K562 (cell line): ENCODE measurements at regions not wholly inside any gene's neighbourhood (a gene's known extent, or its start where the extent isn't known, plus 50 kb on each side); places are given as distances from the start of the nearest gene placed in this dataset.

Experiments used
- ATAC-seq: fragments of 200-7000 bp; cut with Tn5 transposase; 3 replicates; pipeline ENCODE4 v1.9.1; 2020; ENCODE audit warnings: moderate library complexity
- BruUV-seq: library from RNA; stranded (reverse); fragments of 400-500 nt; replicated peaks from 2 replicates; lab custom pipeline; 2021; lab: Mats Ljungman, UMichigan
- CTCF ChIA-PET: fragments of 300-600 bp; formaldehyde crosslinking; extraction: SDS; loops from one replicate; lab custom pipeline; 2021; ENCODE audit warnings: low intra/inter-chr PET ratio; lab: Yijun Ruan, JAX
- POLR2A ChIA-PET: fragments of 300-600, 350-650 bp; sonication (Branson Sonifier 250); formaldehyde crosslinking; extraction: SDS; loops from one replicate; lab custom pipeline; 2021; ENCODE audit warnings: antibody characterized with exemption, inconsistent platforms; lab: Yijun Ruan, JAX
- DNase-seq, 4 experiments: peaks; one replicate each; pipeline versions ENCODE4 v3.0.0 to v3.0.0-alpha.2; 2011 to 2018; ENCODE audit warnings: low spot score in 3 of 4, mixed read lengths in 3 of 4; ENCODE audit errors: extremely low read depth in 1 of 4
- FAIRE-seq: peaks from 2 replicates; lab custom pipeline; 2011; peaks lifted over from hg19 to GRCh38; lab: Jason Lieb, UNC
- H2AFZ ChIP-seq: 2 replicates; pipeline ENCODE4 v1.6.0; 2011; ENCODE audit warnings: low read depth, low read length, control low read depth, inconsistent platforms
- H3K27ac ChIP-seq: fragments of 200-600 bp; 3 replicates; pipeline ENCODE4 v1.8.0; 2011; ENCODE audit warnings: low read depth, mild to moderate bottlenecking, control low read depth, inconsistent platforms, low read length, moderate library complexity, mixed read lengths; ENCODE audit errors: extremely low read depth
- H3K27me3 ChIP-seq, 2 experiments: fragments of 300-600 bp in 1 of 2; 2 replicates in 1 of 2; 3 replicates in 1 of 2; pipeline versions ENCODE4 v1.6.0 to v1.8.0; 2011; ENCODE audit warnings: inconsistent platforms in 2 of 2, low read length in 2 of 2, mild to moderate bottlenecking in 1 of 2, mixed read lengths in 1 of 2, moderate library complexity in 1 of 2; ENCODE audit not compliant: control insufficient read depth in 2 of 2, insufficient read depth in 2 of 2
- H3K36me3 ChIP-seq: fragments of 300-600 bp; 3 replicates; pipeline ENCODE4 v1.8.0; 2011; ENCODE audit warnings: mild to moderate bottlenecking, low read length, inconsistent platforms; ENCODE audit not compliant: control insufficient read depth, insufficient read depth
- H3K4me1 ChIP-seq, 2 experiments: fragments of 200-600 bp in 1 of 2; replicated peaks in 1 of 2; 2 replicates in 1 of 2; 3 replicates in 1 of 2; pipeline versions ENCODE4 v1.5.1 to v1.8.0; 2011; ENCODE audit warnings: inconsistent platforms in 2 of 2, low read length in 2 of 2, mild to moderate bottlenecking in 1 of 2, mixed read lengths in 1 of 2, moderate library complexity in 1 of 2; ENCODE audit not compliant: control insufficient read depth in 2 of 2, insufficient read depth in 2 of 2
- H3K4me2 ChIP-seq: 2 replicates; pipeline ENCODE4 v1.6.1; 2011; ENCODE audit warnings: low read length, control low read depth, inconsistent platforms, mixed read lengths; ENCODE audit not compliant: insufficient read depth
- H3K4me3 ChIP-seq: fragments of 200-600 bp; sonication (generic), shearing (Covaris generic); 2 replicates; pipeline ENCODE4 v1.5.1; 2016; ENCODE audit warnings: control low read depth, inconsistent platforms
- H3K79me2 ChIP-seq: fragments of 200-600 bp; 3 replicates; pipeline ENCODE4 v1.8.0; 2011; ENCODE audit warnings: low read length, inconsistent platforms; ENCODE audit not compliant: control insufficient read depth, insufficient read depth
- H3K9ac ChIP-seq, 2 experiments: 2 replicates each; pipeline versions ENCODE4 v1.6.0 to v1.6.1; 2011; ENCODE audit warnings: low read depth in 2 of 2, low read length in 2 of 2, control low read depth in 1 of 2, inconsistent platforms in 1 of 2, mild to moderate bottlenecking in 1 of 2, mixed read lengths in 1 of 2; ENCODE audit not compliant: insufficient read depth in 1 of 2
- H3K9me1 ChIP-seq: one replicate; pipeline ENCODE4 v1.6.0; 2011; ENCODE audit warnings: inconsistent platforms, mild to moderate bottlenecking, low read length, moderate library complexity; ENCODE audit not compliant: control insufficient read depth, insufficient read depth
- H3K9me3 ChIP-seq: replicated peaks from 2 replicates; pipeline ENCODE4 v1.5.1; 2011; ENCODE audit warnings: low read depth, low read length, inconsistent platforms; ENCODE audit not compliant: control insufficient read depth, insufficient read depth
- H4K20me1 ChIP-seq: replicated peaks from 2 replicates; pipeline ENCODE4 v1.6.1; 2011; ENCODE audit warnings: low read length, inconsistent platforms, mixed read lengths; ENCODE audit not compliant: control insufficient read depth, insufficient read depth
- FIP1L1 ChIP-seq: fragments of 200-400 bp; formaldehyde crosslinking; IDR thresholded peaks from 2 replicates; pipeline ENCODE4 v1.6.1; 2018; ENCODE audit warnings: mild to moderate bottlenecking, low read depth, low read length; ENCODE audit not compliant: poor library complexity, severe bottlenecking
- FOXP4 ChIP-seq: sonication (generic); formaldehyde crosslinking; IDR thresholded peaks from 2 replicates; pipeline ENCODE4 v1.8.0; 2022; ENCODE audit warnings: mild to moderate bottlenecking, missing genetic modification reagents, borderline replicate concordance
- KAT8 ChIP-seq: fragments of 450-650 bp; IDR thresholded peaks from 2 replicates; pipeline ENCODE4 v1.6.1; 2016; ENCODE audit warnings: low read depth, mild to moderate bottlenecking
- KLF1 ChIP-seq: fragments of 450-650 bp; IDR thresholded peaks from 2 replicates; pipeline ENCODE4 v1.6.1; 2016; ENCODE audit warnings: missing genetic modification characterization, missing compliant biosample characterization
- MCM2 ChIP-seq: fragments of 450-650 bp; IDR thresholded peaks from 2 replicates; pipeline ENCODE4 v1.6.1; 2017; ENCODE audit warnings: low read depth, mild to moderate bottlenecking
- NEUROD1 ChIP-seq: fragments of 150-350 bp; IDR thresholded peaks from 2 replicates; pipeline ENCODE4 v1.6.1; 2014; ENCODE audit warnings: borderline replicate concordance, low read length, low read depth; ENCODE audit not compliant: partially characterized antibody
- PML ChIP-seq: IDR thresholded peaks from 2 replicates; pipeline ENCODE4 v1.6.1; 2012; ENCODE audit warnings: low read length, inconsistent platforms
- PTTG1 ChIP-seq: fragments of 450-650 bp; IDR thresholded peaks from 2 replicates; pipeline ENCODE4 v1.6.1; 2016; ENCODE audit warnings: low read depth, mild to moderate bottlenecking, missing genetic modification characterization, missing compliant biosample characterization
- PYGO2 ChIP-seq: fragments of 450-650 bp; IDR thresholded peaks from 2 replicates; pipeline ENCODE4 v1.6.1; 2016; ENCODE audit warnings: mild to moderate bottlenecking, missing genetic modification characterization, moderate library complexity, missing compliant biosample characterization
- SRSF9 ChIP-seq: fragments of 200-400 bp; formaldehyde crosslinking; IDR thresholded peaks from 2 replicates; pipeline ENCODE4 v1.6.1; 2017; ENCODE audit warnings: low read depth, low read length, borderline replicate concordance
- XRCC5 ChIP-seq: fragments of 200-400 bp; formaldehyde crosslinking; IDR thresholded peaks from 2 replicates; pipeline ENCODE4 v1.6.1; 2017; ENCODE audit warnings: low read depth, mild to moderate bottlenecking, low read length
- ZNF217 ChIP-seq: sonication (generic); formaldehyde crosslinking; IDR thresholded peaks from 2 replicates; pipeline ENCODE4 v1.8.0; 2022; ENCODE audit warnings: mild to moderate bottlenecking, missing genetic modification reagents
- ZNF224 ChIP-seq: sonication (generic); formaldehyde crosslinking; IDR thresholded peaks from 2 replicates; pipeline ENCODE4 v1.8.0; 2022; ENCODE audit warnings: mild to moderate bottlenecking, missing genetic modification reagents
- WGBS: fragments of 100-300 bp; shearing (Covaris generic); methylation state at CpG from one replicate; pipeline ENCODE4 v1.1.6; 2016; ENCODE audit warnings: low coverage, mixed read lengths; ENCODE audit not compliant: insufficient coverage; ENCODE audit errors: missing lambda C conversion rate; 5-methylcytosine and 5-hydroxymethylcytosine counted together
- in situ Hi-C: fragments of 300-500 bp; cut with MboI; formaldehyde crosslinking; loops from 4 replicates; pipeline ENCODE4 v1.15.0; 2018; ENCODE audit warnings: inconsistent platforms, mixed read lengths
- intact Hi-C: fragments of 100-400 bp; cut with micrococcal nuclease; formaldehyde crosslinking; loops from 2 replicates; pipeline ENCODE4 v1.14.2; 2022
- TF ChIP-seq, protein P1 (sequence below): fragments of 250-450 bp; sonication (Bioruptor Pico); IDR thresholded peaks from 2 replicates; pipeline ENCODE4 v1.5.0; 2021
- TF ChIP-seq, protein P2 (sequence below): IDR thresholded peaks from 2 replicates; pipeline ENCODE4 v1.6.1; 2014; ENCODE audit warnings: antibody characterized with exemption
- TF ChIP-seq, protein P3 (sequence below): fragments of 250-450 bp; sonication (Bioruptor Pico); IDR thresholded peaks from 2 replicates; pipeline ENCODE4 v1.4.0; 2020; ENCODE audit warnings: mild to moderate bottlenecking, moderate library complexity
- TF ChIP-seq, protein P4 (sequence below), 2 experiments: fragments of 450-650 bp in 1 of 2; sonication (generic) in 1 of 2; formaldehyde crosslinking in 1 of 2; IDR thresholded peaks in 1 of 2; conservative IDR thresholded peaks in 1 of 2; 2 replicates each; pipeline versions ENCODE4 v1.6.1 to v1.8.1; 2016 to 2023; ENCODE audit warnings: mild to moderate bottlenecking in 2 of 2, moderate library complexity in 2 of 2, inconsistent platforms in 1 of 2, missing genetic modification reagents in 1 of 2

DNA sequence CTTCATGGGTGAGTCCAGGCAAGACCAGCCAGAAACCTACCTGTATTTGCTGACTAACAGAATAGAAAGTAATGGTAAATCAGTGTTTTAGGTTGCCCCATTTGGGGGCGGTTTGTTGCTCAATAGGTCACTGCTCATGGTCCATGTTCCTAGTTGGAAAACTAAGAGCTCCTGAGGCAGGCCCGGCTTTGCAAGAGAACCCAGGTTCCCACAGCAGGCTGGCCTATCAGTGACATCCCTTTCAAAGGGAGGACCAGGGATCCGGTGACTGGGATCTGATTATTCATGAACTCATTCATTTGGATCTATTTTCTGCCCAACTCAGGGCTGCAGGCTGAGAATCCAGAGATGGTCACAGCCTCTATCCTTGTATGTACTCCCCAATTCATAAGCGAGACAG lies 163.9 kb downstream of the WNT7A start:
- Histone ChIP-seq H4K20me1 (no peaks in the 10 kb centered on the region), H2AFZ (no peak overlapping the region), H3K4me2 (no peak overlapping the region), H3K27me3 (no peaks in the 10 kb centered on the region), H3K27ac (no peak overlapping the region), H3K9me1 (no peaks in the 10 kb centered on the region), H3K79me2 (no peaks in the 10 kb centered on the region), H3K9ac (no peak overlapping the region), H3K4me3 (no peak overlapping the region), H3K36me3 (no peaks in the 10 kb centered on the region), H3K4me1 (no peaks in the 10 kb centered on the region), H3K9me3 (no peaks in the 10 kb centered on the region)
- CTCF ChIA-PET, result no interaction called here
- ATAC-seq (no peak), DNase-seq (no peak), FAIRE-seq (no peak)
- in situ Hi-C loops, result no loop called here
- 1% methylated on average over 4 of the region's 4 CpGs for WGBS
- BruUV-seq, result no TSS peak
- intact Hi-C loops, result no loop called here
- POLR2A ChIA-PET, result no interaction called here
- TF ChIP-seq FOXP4 (CRISPR knock-in tag) (no peak), ZNF224 (CRISPR knock-in tag) (no peak), KLF1 (tag) (no peak), FIP1L1 (no peak), MCM2 (no peak), NEUROD1 (no peak), ZNF217 (CRISPR knock-in tag) (no peak), XRCC5 (no peak), SRSF9 (no peak), PYGO2 (tag) (no peak), PTTG1 (no peak), PML (no peak), KAT8 (no peak)
- TF ChIP-seq, protein P1, sequence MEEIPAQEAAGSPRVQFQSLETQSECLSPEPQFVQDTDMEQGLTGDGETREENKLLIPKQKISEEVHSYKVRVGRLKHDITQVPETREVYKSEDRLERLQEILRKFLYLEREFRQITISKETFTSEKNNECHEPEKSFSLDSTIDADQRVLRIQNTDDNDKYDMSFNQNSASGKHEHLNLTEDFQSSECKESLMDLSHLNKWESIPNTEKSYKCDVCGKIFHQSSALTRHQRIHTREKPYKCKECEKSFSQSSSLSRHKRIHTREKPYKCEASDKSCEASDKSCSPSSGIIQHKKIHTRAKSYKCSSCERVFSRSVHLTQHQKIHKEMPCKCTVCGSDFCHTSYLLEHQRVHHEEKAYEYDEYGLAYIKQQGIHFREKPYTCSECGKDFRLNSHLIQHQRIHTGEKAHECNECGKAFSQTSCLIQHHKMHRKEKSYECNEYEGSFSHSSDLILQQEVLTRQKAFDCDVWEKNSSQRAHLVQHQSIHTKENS (CRISPR knock-in tag), result no peak
- TF ChIP-seq, protein P2, sequence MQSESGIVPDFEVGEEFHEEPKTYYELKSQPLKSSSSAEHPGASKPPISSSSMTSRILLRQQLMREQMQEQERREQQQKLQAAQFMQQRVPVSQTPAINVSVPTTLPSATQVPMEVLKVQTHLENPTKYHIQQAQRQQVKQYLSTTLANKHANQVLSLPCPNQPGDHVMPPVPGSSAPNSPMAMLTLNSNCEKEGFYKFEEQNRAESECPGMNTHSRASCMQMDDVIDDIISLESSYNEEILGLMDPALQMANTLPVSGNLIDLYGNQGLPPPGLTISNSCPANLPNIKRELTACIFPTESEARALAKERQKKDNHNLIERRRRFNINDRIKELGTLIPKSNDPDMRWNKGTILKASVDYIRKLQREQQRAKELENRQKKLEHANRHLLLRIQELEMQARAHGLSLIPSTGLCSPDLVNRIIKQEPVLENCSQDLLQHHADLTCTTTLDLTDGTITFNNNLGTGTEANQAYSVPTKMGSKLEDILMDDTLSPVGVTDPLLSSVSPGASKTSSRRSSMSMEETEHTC, result no peak
- TF ChIP-seq, protein P3, sequence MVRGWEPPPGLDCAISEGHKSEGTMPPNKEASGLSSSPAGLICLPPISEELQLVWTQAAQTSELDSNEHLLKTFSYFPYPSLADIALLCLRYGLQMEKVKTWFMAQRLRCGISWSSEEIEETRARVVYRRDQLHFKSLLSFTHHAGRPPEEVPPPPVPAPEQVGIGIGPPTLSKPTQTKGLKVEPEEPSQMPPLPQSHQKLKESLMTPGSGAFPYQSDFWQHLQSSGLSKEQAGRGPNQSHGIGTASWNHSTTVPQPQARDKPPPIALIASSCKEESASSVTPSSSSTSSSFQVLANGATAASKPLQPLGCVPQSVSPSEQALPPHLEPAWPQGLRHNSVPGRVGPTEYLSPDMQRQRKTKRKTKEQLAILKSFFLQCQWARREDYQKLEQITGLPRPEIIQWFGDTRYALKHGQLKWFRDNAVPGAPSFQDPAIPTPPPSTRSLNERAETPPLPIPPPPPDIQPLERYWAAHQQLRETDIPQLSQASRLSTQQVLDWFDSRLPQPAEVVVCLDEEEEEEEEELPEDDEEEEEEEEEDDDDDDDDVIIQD (CRISPR knock-in tag), result no peak
- TF ChIP-seq, protein P4, sequence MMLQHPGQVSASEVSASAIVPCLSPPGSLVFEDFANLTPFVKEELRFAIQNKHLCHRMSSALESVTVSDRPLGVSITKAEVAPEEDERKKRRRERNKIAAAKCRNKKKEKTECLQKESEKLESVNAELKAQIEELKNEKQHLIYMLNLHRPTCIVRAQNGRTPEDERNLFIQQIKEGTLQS (IDR thresholded peaks at IDR 0.05), result no peak
- TF ChIP-seq, protein P4 (CRISPR knock-in tag; conservative IDR thresholded peaks at IDR 0.05), result no peak
